Neural cell (in vitro differentiated cells): ENCODE measurements at regions not wholly inside any gene's neighbourhood (a gene's known extent, or its start where the extent isn't known, plus 50 kb on each side); places are given as distances from the start of the nearest gene placed in this dataset.

ENCODE experiments used
- H2AFZ ChIP-seq: fragments of 200-600, 300-800 bp; sonication (generic), shearing (Covaris generic); 2 replicates; pipeline ENCODE4 v1.6.0; 2014; ENCODE audit warnings: low read depth, mild to moderate bottlenecking, antibody characterized with exemption, low read length, moderate library complexity
- H3F3A ChIP-seq: fragments of 200-600 bp; shearing (Covaris generic); 2 replicates; pipeline ENCODE4 v1.6.1; 2016; ENCODE audit warnings: mild to moderate bottlenecking, moderate library complexity, mixed read lengths, antibody characterized with exemption, low read length; ENCODE audit not compliant: insufficient read depth, poor library complexity, severe bottlenecking
- H3K27ac ChIP-seq: fragments of 200-600, 300-800 bp; sonication (generic), shearing (Covaris generic); 2 replicates; pipeline ENCODE4 v1.5.1; 2014; ENCODE audit warnings: mild to moderate bottlenecking, low read length, moderate library complexity
- H3K27me3 ChIP-seq: fragments of 300-800, 200-600 bp; sonication (generic), shearing (Covaris generic); 2 replicates; pipeline ENCODE4 v1.6.0; 2014; ENCODE audit warnings: mild to moderate bottlenecking, low read depth, low read length, moderate library complexity; ENCODE audit not compliant: insufficient read depth
- H3K36me3 ChIP-seq: fragments of 300-800, 200-600 bp; sonication (generic), shearing (Covaris generic); 2 replicates; pipeline ENCODE4 v1.5.1; 2014; ENCODE audit warnings: mild to moderate bottlenecking, antibody characterized with exemption, low read length, moderate library complexity; ENCODE audit not compliant: insufficient read depth
- H3K4me2 ChIP-seq: fragments of 300-800, 200-600 bp; sonication (generic), shearing (Covaris generic); 2 replicates; pipeline ENCODE4 v1.6.0; 2014; ENCODE audit warnings: mild to moderate bottlenecking, low read length
- H3K4me3 ChIP-seq: fragments of 300-800, 200-600 bp; sonication (generic), shearing (Covaris generic); 2 replicates; pipeline ENCODE4 v1.5.1; 2014; ENCODE audit warnings: mild to moderate bottlenecking, low read length, moderate library complexity
- H3K79me2 ChIP-seq: fragments of 200-600 bp; shearing (Covaris generic); replicated peaks from 2 replicates; pipeline ENCODE4 v1.6.0; 2014; ENCODE audit warnings: mild to moderate bottlenecking, low read length, moderate library complexity; ENCODE audit not compliant: insufficient read depth
- H3K9ac ChIP-seq: fragments of 300-800, 200-600 bp; sonication (generic), shearing (Covaris generic); 2 replicates; pipeline ENCODE4 v1.6.1; 2016; ENCODE audit warnings: mild to moderate bottlenecking, low read length, mixed read lengths
- H3K9me2 ChIP-seq: fragments of 200-600 bp; shearing (Covaris generic); 2 replicates; pipeline ENCODE4 v1.6.1; 2016; ENCODE audit warnings: mild to moderate bottlenecking, low read length, mixed read lengths; ENCODE audit not compliant: insufficient read depth
- H3K9me3 ChIP-seq: fragments of 200-600, 300-800 bp; sonication (generic), shearing (Covaris generic); 2 replicates; pipeline ENCODE4 v1.6.1; 2016; ENCODE audit warnings: mild to moderate bottlenecking, mixed run types, low read length, moderate library complexity, mixed read lengths
- H4K20me1 ChIP-seq: fragments of 200-600 bp; shearing (Covaris generic); 2 replicates; pipeline ENCODE4 v1.6.1; 2016; ENCODE audit warnings: mild to moderate bottlenecking, mixed run types; ENCODE audit not compliant: insufficient read depth
- EP300 ChIP-seq: fragments of 450-650 bp; conservative IDR thresholded peaks from 2 replicates; pipeline ENCODE4 v1.6.1; 2014; ENCODE audit warnings: antibody characterized with exemption, mild to moderate bottlenecking, moderate library complexity; ENCODE audit not compliant: poor library complexity, severe bottlenecking
- EZH2 ChIP-seq: fragments of 200-600, 300-800 bp; shearing (Covaris generic), sonication (generic); IDR thresholded peaks from 2 replicates; pipeline ENCODE4 v1.6.1; 2014; ENCODE audit warnings: antibody characterized with exemption, low read length, borderline replicate concordance, mild to moderate bottlenecking; ENCODE audit not compliant: insufficient read depth, poor library complexity, severe bottlenecking
- MXI1 ChIP-seq: fragments of 450-650 bp; conservative IDR thresholded peaks from 2 replicates; pipeline ENCODE4 v1.6.1; 2014; ENCODE audit warnings: antibody characterized with exemption, mild to moderate bottlenecking; ENCODE audit not compliant: poor library complexity, severe bottlenecking
- POLR2AphosphoS5 ChIP-seq: IDR thresholded peaks from 2 replicates; pipeline ENCODE4 v1.6.1; 2012
- RAD21 ChIP-seq: fragments of 450-650 bp; conservative IDR thresholded peaks from 2 replicates; pipeline ENCODE4 v1.6.1; 2014; ENCODE audit warnings: antibody characterized with exemption, mild to moderate bottlenecking, moderate library complexity
- SMC3 ChIP-seq: fragments of 450-650 bp; conservative IDR thresholded peaks from 2 replicates; pipeline ENCODE4 v1.6.1; 2014; ENCODE audit warnings: antibody characterized with exemption, mild to moderate bottlenecking, moderate library complexity; ENCODE audit not compliant: poor library complexity
- TAF1 ChIP-seq: IDR thresholded peaks from 2 replicates; pipeline ENCODE4 v1.6.1; 2012; ENCODE audit warnings: low read depth
- TF ChIP-seq, protein P1 (sequence below): fragments of 450-650 bp; IDR thresholded peaks from 2 replicates; pipeline ENCODE4 v1.5.1; 2014; ENCODE audit warnings: antibody characterized with exemption, mild to moderate bottlenecking, moderate library complexity; ENCODE audit not compliant: poor library complexity, severe bottlenecking
- TF ChIP-seq, protein P2 (sequence below): IDR thresholded peaks from 2 replicates; pipeline ENCODE4 v1.6.1; 2012; ENCODE audit warnings: borderline replicate concordance

DNA sequence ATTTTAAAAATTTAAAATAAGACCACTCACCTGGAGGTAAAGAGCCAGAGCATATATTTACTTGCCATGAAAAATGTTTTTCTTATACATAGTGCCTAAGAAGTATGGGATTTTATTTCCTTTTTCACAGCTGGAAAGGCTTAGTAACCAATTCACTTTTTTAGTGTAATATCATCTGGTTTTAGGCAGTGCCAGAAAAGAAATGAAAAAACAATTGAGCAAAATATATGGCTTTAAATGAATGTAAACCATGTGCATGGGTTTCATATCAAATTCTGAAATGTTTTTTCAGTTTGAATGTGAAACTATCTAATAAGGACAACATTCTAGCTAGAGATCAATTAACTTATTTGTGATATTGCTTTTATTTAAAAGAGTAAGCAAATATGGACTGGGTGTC, 672.4 kb upstream of the ADAMTS5 start:
- no peak overlapping the region for H3K4me3 ChIP-seq
- no peaks in the 10 kb centered on the region for H3K36me3 ChIP-seq
- H3F3A ChIP-seq = no peaks in the 10 kb centered on the region
- no peaks in the 10 kb centered on the region for H3K27me3 ChIP-seq
- H3K4me2 ChIP-seq = no peak overlapping the region
- H2AFZ ChIP-seq = no peak overlapping the region
- H3K9me2 ChIP-seq = no peaks in the 10 kb centered on the region
- no peak overlapping the region for H3K27ac ChIP-seq
- H3K9me3 ChIP-seq = no peaks in the 10 kb centered on the region
- H4K20me1 ChIP-seq = no peaks in the 10 kb centered on the region
- TF ChIP-seq EP300 (no peak), TAF1 (no peak), POLR2AphosphoS5 (no peak)
- no peak overlapping the region for H3K9ac ChIP-seq
- H3K79me2 ChIP-seq = no peaks in the 10 kb centered on the region

DNA sequence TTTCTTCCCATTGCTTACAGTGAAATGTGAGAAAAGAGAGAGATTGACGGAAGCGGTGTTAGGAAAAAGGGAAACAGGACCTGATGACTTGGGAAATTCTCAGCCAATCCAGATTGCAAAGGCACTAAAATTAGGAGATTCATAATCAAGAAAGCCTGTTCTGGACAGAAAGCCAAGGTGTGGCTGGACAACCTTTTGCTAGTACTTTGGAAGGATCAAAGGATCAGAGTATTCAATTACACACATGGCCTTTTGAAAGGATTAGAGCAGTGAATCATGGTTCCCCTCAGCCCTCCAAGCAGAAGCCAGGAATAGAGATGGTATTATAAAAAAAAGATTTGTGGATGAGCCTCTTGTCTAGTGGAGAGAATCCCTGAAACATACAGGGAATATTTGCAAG, 669.8 kb upstream of the ADAMTS5 start:
- H3F3A ChIP-seq = no peaks in the 10 kb centered on the region
- H2AFZ ChIP-seq = no peak overlapping the region
- H3K36me3 ChIP-seq = no peaks in the 10 kb centered on the region
- no peak overlapping the region for H3K9ac ChIP-seq
- H3K9me2 ChIP-seq = no peaks in the 10 kb centered on the region
- H3K27me3 ChIP-seq = no peaks in the 10 kb centered on the region
- H3K27ac ChIP-seq = no peak overlapping the region
- no peaks in the 10 kb centered on the region for H3K9me3 ChIP-seq
- no peak overlapping the region for H3K4me3 ChIP-seq
- no peak overlapping the region for H3K4me2 ChIP-seq
- no peaks in the 10 kb centered on the region for H3K79me2 ChIP-seq
- no peaks in the 10 kb centered on the region for H4K20me1 ChIP-seq
- TF ChIP-seq TAF1 (no peak), MXI1 (no peak), SMC3 (no peak), POLR2AphosphoS5 (no peak), EP300 (no peak), RAD21 (no peak), EZH2 (no peak)
- TF ChIP-seq, protein P1, sequence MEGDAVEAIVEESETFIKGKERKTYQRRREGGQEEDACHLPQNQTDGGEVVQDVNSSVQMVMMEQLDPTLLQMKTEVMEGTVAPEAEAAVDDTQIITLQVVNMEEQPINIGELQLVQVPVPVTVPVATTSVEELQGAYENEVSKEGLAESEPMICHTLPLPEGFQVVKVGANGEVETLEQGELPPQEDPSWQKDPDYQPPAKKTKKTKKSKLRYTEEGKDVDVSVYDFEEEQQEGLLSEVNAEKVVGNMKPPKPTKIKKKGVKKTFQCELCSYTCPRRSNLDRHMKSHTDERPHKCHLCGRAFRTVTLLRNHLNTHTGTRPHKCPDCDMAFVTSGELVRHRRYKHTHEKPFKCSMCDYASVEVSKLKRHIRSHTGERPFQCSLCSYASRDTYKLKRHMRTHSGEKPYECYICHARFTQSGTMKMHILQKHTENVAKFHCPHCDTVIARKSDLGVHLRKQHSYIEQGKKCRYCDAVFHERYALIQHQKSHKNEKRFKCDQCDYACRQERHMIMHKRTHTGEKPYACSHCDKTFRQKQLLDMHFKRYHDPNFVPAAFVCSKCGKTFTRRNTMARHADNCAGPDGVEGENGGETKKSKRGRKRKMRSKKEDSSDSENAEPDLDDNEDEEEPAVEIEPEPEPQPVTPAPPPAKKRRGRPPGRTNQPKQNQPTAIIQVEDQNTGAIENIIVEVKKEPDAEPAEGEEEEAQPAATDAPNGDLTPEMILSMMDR = no peak
- TF ChIP-seq, protein P2, sequence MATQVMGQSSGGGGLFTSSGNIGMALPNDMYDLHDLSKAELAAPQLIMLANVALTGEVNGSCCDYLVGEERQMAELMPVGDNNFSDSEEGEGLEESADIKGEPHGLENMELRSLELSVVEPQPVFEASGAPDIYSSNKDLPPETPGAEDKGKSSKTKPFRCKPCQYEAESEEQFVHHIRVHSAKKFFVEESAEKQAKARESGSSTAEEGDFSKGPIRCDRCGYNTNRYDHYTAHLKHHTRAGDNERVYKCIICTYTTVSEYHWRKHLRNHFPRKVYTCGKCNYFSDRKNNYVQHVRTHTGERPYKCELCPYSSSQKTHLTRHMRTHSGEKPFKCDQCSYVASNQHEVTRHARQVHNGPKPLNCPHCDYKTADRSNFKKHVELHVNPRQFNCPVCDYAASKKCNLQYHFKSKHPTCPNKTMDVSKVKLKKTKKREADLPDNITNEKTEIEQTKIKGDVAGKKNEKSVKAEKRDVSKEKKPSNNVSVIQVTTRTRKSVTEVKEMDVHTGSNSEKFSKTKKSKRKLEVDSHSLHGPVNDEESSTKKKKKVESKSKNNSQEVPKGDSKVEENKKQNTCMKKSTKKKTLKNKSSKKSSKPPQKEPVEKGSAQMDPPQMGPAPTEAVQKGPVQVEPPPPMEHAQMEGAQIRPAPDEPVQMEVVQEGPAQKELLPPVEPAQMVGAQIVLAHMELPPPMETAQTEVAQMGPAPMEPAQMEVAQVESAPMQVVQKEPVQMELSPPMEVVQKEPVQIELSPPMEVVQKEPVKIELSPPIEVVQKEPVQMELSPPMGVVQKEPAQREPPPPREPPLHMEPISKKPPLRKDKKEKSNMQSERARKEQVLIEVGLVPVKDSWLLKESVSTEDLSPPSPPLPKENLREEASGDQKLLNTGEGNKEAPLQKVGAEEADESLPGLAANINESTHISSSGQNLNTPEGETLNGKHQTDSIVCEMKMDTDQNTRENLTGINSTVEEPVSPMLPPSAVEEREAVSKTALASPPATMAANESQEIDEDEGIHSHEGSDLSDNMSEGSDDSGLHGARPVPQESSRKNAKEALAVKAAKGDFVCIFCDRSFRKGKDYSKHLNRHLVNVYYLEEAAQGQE = no peak

DNA sequence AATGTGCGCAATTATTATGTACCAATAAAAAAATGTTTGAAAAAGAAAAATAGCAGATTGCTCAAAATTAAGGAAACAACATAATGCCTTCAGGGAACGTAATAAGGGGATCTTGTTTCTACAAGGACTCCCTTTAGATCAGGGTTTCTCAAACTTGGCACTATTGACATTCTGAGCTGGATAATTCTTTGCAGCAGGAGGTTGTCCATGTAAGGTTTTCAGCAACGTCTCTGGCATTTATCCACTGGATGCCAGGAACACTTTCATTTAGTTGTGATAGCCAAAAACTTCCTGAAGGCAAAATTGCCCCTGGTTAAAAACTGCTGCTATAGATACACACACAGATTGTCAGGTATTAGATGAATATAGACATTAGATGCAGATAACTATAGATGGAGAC, 666.7 kb upstream of the ADAMTS5 start:
- Histone ChIP-seq H3K9me2 (no peaks in the 10 kb centered on the region), H3K27me3 (no peaks in the 10 kb centered on the region), H3K4me2 (no peak overlapping the region), H3K9me3 (no peaks in the 10 kb centered on the region), H3K27ac (no peak overlapping the region), H3F3A (no peaks in the 10 kb centered on the region), H2AFZ (no peak overlapping the region), H3K79me2 (no peaks in the 10 kb centered on the region), H3K36me3 (no peaks in the 10 kb centered on the region), H3K4me3 (no peak overlapping the region), H4K20me1 (no peaks in the 10 kb centered on the region), H3K9ac (no peak overlapping the region)
- TF ChIP-seq, protein P1 = no peak
- TF ChIP-seq POLR2AphosphoS5 (no peak), EZH2 (no peak), EP300 (no peak), MXI1 (no peak)
